ENCODE measurements at regions not wholly inside any gene's neighbourhood (a gene's known extent, or its start where the extent isn't known, plus 50 kb on each side); places are given as distances from the start of the nearest gene placed in this dataset.
A peak's percentile ranks its signal among the peaks of the same experiment; 100 is the strongest.

GRCh38 chr2:234687718-234688475 is 191.0 kb upstream of the ARL4C start:
- peaks cover 1% of the 10 kb centered on the region for H3K9me3 Mint-ChIP-seq
- ATAC-seq (ENCODE audit: low read depth), result no peak
- H3K4me3 Mint-ChIP-seq, result no peak overlapping the region
- DNase-seq, result no peak
- peaks cover 19% of the 10 kb centered on the region for H3K27me3 Mint-ChIP-seq
- no peaks in the 10 kb centered on the region for H3K36me3 Mint-ChIP-seq
- H3K27ac Mint-ChIP-seq, result no peak overlapping the region
- POLR2A ChIA-PET, result no interaction called here
- no peaks in the 10 kb centered on the region for H3K4me1 Mint-ChIP-seq

- Mint-ChIP-seq H3K36me3 (no peaks in the 10 kb centered on the region), H3K4me3 (no peak overlapping the region), H3K9me3 (peaks cover 2% of the 10 kb centered on the region), H3K4me1 (no peaks in the 10 kb centered on the region), H3K27me3 (peaks cover 11% of the 10 kb centered on the region), H3K27ac (no peak overlapping the region)
- ATAC-seq (ENCODE audit: low read depth), result no peak
- POLR2A ChIA-PET, result no interaction called here
- no peak for DNase-seq
Measured at GRCh38 chr2:234686088-234686890, 189.4 kb upstream of the ARL4C start.

- Mint-ChIP-seq H3K27me3 (peaks cover 4% of the 10 kb centered on the region), H3K4me1 (no peaks in the 10 kb centered on the region), H3K36me3 (no peaks in the 10 kb centered on the region), H3K27ac (no peak overlapping the region), H3K4me3 (no peak overlapping the region), H3K9me3 (peaks cover 2% of the 10 kb centered on the region)
- ATAC-seq (ENCODE audit: low read depth) (no peak), DNase-seq (no peak)
- POLR2A ChIA-PET, result no interaction called here
Measured at GRCh38 chr2:234684466-234684865, 187.6 kb upstream of the ARL4C start.

GRCh38 chr2:234683950-234684349 is 187.1 kb upstream of the ARL4C start:
- Mint-ChIP-seq H3K4me1 (no peaks in the 10 kb centered on the region), H3K9me3 (peaks cover 2% of the 10 kb centered on the region), H3K27ac (no peak overlapping the region), H3K36me3 (no peaks in the 10 kb centered on the region), H3K27me3 (peaks cover 4% of the 10 kb centered on the region), H3K4me3 (no peak overlapping the region)
- no peak for ATAC-seq (ENCODE audit: low read depth)
- no peak for DNase-seq
- POLR2A ChIA-PET, result no interaction called here

- Mint-ChIP-seq H3K9me3 (peaks cover 2% of the 10 kb centered on the region), H3K36me3 (no peaks in the 10 kb centered on the region), H3K4me3 (no peak overlapping the region)
Measured at GRCh38 chr2:234682492-234683228, 185.8 kb upstream of the ARL4C start.

GRCh38 chr2:234680688-234681619 is 184.1 kb upstream of the ARL4C start:
- POLR2A ChIA-PET, result no interaction called here
- Mint-ChIP-seq H3K4me1 (no peaks in the 10 kb centered on the region), H3K9me3 (peaks cover 2% of the 10 kb centered on the region), H3K27ac (no peak overlapping the region), H3K27me3 (peaks cover 7% of the 10 kb centered on the region), H3K4me3 (no peak overlapping the region), H3K36me3 (no peaks in the 10 kb centered on the region)
- DNase-seq, result no peak
- no peak for ATAC-seq (ENCODE audit: low read depth)

More at GRCh38 chr2:234682492-234683228, 185.8 kb upstream of the ARL4C start:
- H3K27ac Mint-ChIP-seq, result peak overlapping the region; percentile 46
- DNase-seq, result no peak
- H3K27me3 Mint-ChIP-seq, result peaks cover 7% of the 10 kb centered on the region
- no peak for ATAC-seq (ENCODE audit: low read depth)
- POLR2A ChIA-PET, result no interaction called here
- no peaks in the 10 kb centered on the region for H3K4me1 Mint-ChIP-seq

GRCh38 chr2:234679741-234680687 is 183.1 kb upstream of the ARL4C start:
- no peak for ATAC-seq (ENCODE audit: low read depth)
- H3K27me3 Mint-ChIP-seq, result peaks cover 7% of the 10 kb centered on the region
- no peaks in the 10 kb centered on the region for H3K36me3 Mint-ChIP-seq
- H3K9me3 Mint-ChIP-seq, result peaks cover 2% of the 10 kb centered on the region
- H3K4me1 Mint-ChIP-seq, result no peaks in the 10 kb centered on the region
- H3K4me3 Mint-ChIP-seq, result no peak overlapping the region
- POLR2A ChIA-PET, result no interaction called here
- no peak for DNase-seq
- no peak overlapping the region for H3K27ac Mint-ChIP-seq

GRCh38 chr2:234679301-234679740 is 182.4 kb upstream of the ARL4C start:
- DNase-seq, result no peak
- POLR2A ChIA-PET, result no interaction called here
- H3K4me1 Mint-ChIP-seq, result no peaks in the 10 kb centered on the region
- H3K4me3 Mint-ChIP-seq, result no peak overlapping the region
- H3K27me3 Mint-ChIP-seq, result peaks cover 12% of the 10 kb centered on the region
- H3K36me3 Mint-ChIP-seq, result no peaks in the 10 kb centered on the region
- peaks cover 2% of the 10 kb centered on the region for H3K9me3 Mint-ChIP-seq
- no peak for ATAC-seq (ENCODE audit: low read depth)
- no peak overlapping the region for H3K27ac Mint-ChIP-seq

- peaks cover 2% of the 10 kb centered on the region for H3K9me3 Mint-ChIP-seq
- no peaks in the 10 kb centered on the region for H3K36me3 Mint-ChIP-seq
- no peak overlapping the region for H3K27ac Mint-ChIP-seq
- no peak overlapping the region for H3K4me3 Mint-ChIP-seq
- H3K4me1 Mint-ChIP-seq, result no peaks in the 10 kb centered on the region
- POLR2A ChIA-PET, result no interaction called here
- H3K27me3 Mint-ChIP-seq, result peaks cover 14% of the 10 kb centered on the region
- DNase-seq (no peak), ATAC-seq (ENCODE audit: low read depth) (no peak)
Measured at GRCh38 chr2:234678711-234679110, 181.8 kb upstream of the ARL4C start.

- Mint-ChIP-seq H3K4me3 (no peak overlapping the region), H3K27me3 (peaks cover 14% of the 10 kb centered on the region), H3K4me1 (no peaks in the 10 kb centered on the region), H3K9me3 (peaks cover 2% of the 10 kb centered on the region), H3K36me3 (no peaks in the 10 kb centered on the region), H3K27ac (no peak overlapping the region)
- DNase-seq (no peak), ATAC-seq (ENCODE audit: low read depth) (no peak)
- POLR2A ChIA-PET, result no interaction called here
Measured at GRCh38 chr2:234677758-234678538, 181.1 kb upstream of the ARL4C start.

GRCh38 chr2:234676783-234677450 is 180.0 kb upstream of the ARL4C start:
- POLR2A ChIA-PET, result no interaction called here
- H3K27ac Mint-ChIP-seq, result no peak overlapping the region
- H3K9me3 Mint-ChIP-seq, result no peaks in the 10 kb centered on the region
- no peaks in the 10 kb centered on the region for H3K4me1 Mint-ChIP-seq
- H3K36me3 Mint-ChIP-seq, result no peaks in the 10 kb centered on the region
- DNase-seq (no peak), ATAC-seq (ENCODE audit: low read depth) (no peak)
- H3K4me3 Mint-ChIP-seq, result no peak overlapping the region
- H3K27me3 Mint-ChIP-seq, result peaks cover 14% of the 10 kb centered on the region
